GM23338 (cell line): ENCODE measurements at regions not wholly inside any gene's neighbourhood (a gene's known extent, or its start where the extent isn't known, plus 50 kb on each side); places are given as distances from the start of the nearest gene placed in this dataset.

ENCODE experiments used
- ATAC-seq: fragments of 200-7000 bp; cut with Tn5 transposase; 3 replicates; pipeline ENCODE4 v1.9.1; 2020
- DNase-seq: peaks from one replicate; pipeline ENCODE4 v3.0.0-alpha.2; 2015; ENCODE audit warnings: low spot score
- H2AFZ ChIP-seq: fragments of 200-600 bp; sonication (generic); 2 replicates; pipeline ENCODE4 v1.8.0; 2016; ENCODE audit warnings: antibody characterized with exemption, mild to moderate bottlenecking, moderate library complexity
- H3F3A ChIP-seq: fragments of 200-600 bp; sonication (generic); replicated peaks from 2 replicates; pipeline ENCODE4 v1.8.0; 2017; ENCODE audit warnings: antibody characterized with exemption, mixed run types, low read depth
- H3K27ac ChIP-seq: fragments of 200-600 bp; sonication (generic); 2 replicates; pipeline ENCODE4 v1.6.1; 2016; ENCODE audit warnings: low read depth
- H3K27me3 ChIP-seq: fragments of 200-600 bp; sonication (generic); 2 replicates; pipeline ENCODE4 v1.8.0; 2016; ENCODE audit warnings: mild to moderate bottlenecking, mixed run types, moderate library complexity; ENCODE audit not compliant: insufficient read depth
- H3K36me3 ChIP-seq: fragments of 200-600 bp; sonication (generic); 2 replicates; pipeline ENCODE4 v1.8.0; 2016; ENCODE audit warnings: mild to moderate bottlenecking; ENCODE audit not compliant: insufficient read depth
- H3K4me1 ChIP-seq: fragments of 200-600 bp; sonication (generic); 2 replicates; pipeline ENCODE4 v1.8.0; 2016; ENCODE audit warnings: mild to moderate bottlenecking, moderate library complexity; ENCODE audit not compliant: insufficient read depth
- H3K4me2 ChIP-seq: fragments of 200-600 bp; sonication (generic); 2 replicates; pipeline ENCODE4 v1.7.1; 2017; ENCODE audit warnings: mixed run types
- H3K4me3 ChIP-seq: fragments of 200-600 bp; sonication (generic); 2 replicates; pipeline ENCODE4 v1.6.1; 2016; ENCODE audit warnings: mixed run types
- H3K79me2 ChIP-seq: fragments of 200-600 bp; sonication (generic); replicated peaks from 2 replicates; pipeline ENCODE4 v1.8.0; 2017; ENCODE audit warnings: mild to moderate bottlenecking; ENCODE audit not compliant: insufficient read depth
- H3K9me2 ChIP-seq: fragments of 200-600 bp; sonication (generic); 2 replicates; pipeline ENCODE4 v1.8.0; 2017; ENCODE audit not compliant: insufficient read depth
- H4K20me1 ChIP-seq: fragments of 200-600 bp; sonication (generic); replicated peaks from 2 replicates; pipeline ENCODE4 v1.8.0; 2017; ENCODE audit warnings: mild to moderate bottlenecking; ENCODE audit not compliant: insufficient read depth
- H3K27ac Mint-ChIP-seq: 2 replicates; pipeline ENCODE4 v1.8.0; 2020; ENCODE audit warnings: inconsistent platforms, mild to moderate bottlenecking, moderate library complexity, mixed read lengths
- H3K27me3 Mint-ChIP-seq: 3 replicates; pipeline ENCODE4 v1.8.0; 2022; ENCODE audit warnings: low read depth, mild to moderate bottlenecking, moderate library complexity, mixed read lengths, inconsistent platforms; ENCODE audit not compliant: insufficient read depth, poor library complexity
- H3K36me3 Mint-ChIP-seq: 3 replicates; pipeline ENCODE4 v1.8.0; 2021; ENCODE audit warnings: low read depth, mild to moderate bottlenecking, inconsistent platforms, moderate library complexity, mixed read lengths
- H3K4me1 Mint-ChIP-seq: 3 replicates; pipeline ENCODE4 v1.8.0; 2020; ENCODE audit warnings: mild to moderate bottlenecking, inconsistent platforms, mixed read lengths
- H3K4me3 Mint-ChIP-seq: 3 replicates; pipeline ENCODE4 v1.8.0; 2021; ENCODE audit warnings: moderate library complexity, mild to moderate bottlenecking, inconsistent platforms, mixed read lengths
- H3K9me3 Mint-ChIP-seq: 3 replicates; pipeline ENCODE4 v1.8.0; 2020; ENCODE audit warnings: moderate library complexity, mild to moderate bottlenecking, inconsistent platforms, mixed read lengths
- CREB1 ChIP-seq: fragments of 250-450 bp; sonication (Bioruptor Pico); IDR thresholded peaks from 2 replicates; pipeline ENCODE4 v1.5.0; 2020; ENCODE audit warnings: low read depth, mild to moderate bottlenecking, moderate library complexity
- CTCF ChIP-seq, 2 experiments: fragments of 200-600 bp in 1 of 2; sonication (generic) in 1 of 2; conservative IDR thresholded peaks; 2 replicates each; pipeline versions ENCODE4 v1.5.1 to v1.6.1; 2016 to 2017; ENCODE audit warnings: antibody characterized with exemption in 2 of 2, low read depth in 2 of 2, mild to moderate bottlenecking in 2 of 2, moderate library complexity in 1 of 2
- ETS1 ChIP-seq: IDR thresholded peaks from 2 replicates; pipeline ENCODE4 v1.6.1; 2016; ENCODE audit warnings: antibody characterized with exemption
- JUNB ChIP-seq: IDR thresholded peaks from one replicate; pipeline ENCODE4 v1.6.1; 2016; ENCODE audit warnings: antibody characterized with exemption; ENCODE audit not compliant: unreplicated experiment
- NANOG ChIP-seq: IDR thresholded peaks from 2 replicates; pipeline ENCODE4 v1.6.1; 2016; ENCODE audit warnings: antibody characterized with exemption, borderline replicate concordance
- STAT1 ChIP-seq: IDR thresholded peaks from one replicate; pipeline ENCODE4 v1.6.1; 2016; ENCODE audit warnings: antibody characterized with exemption; ENCODE audit not compliant: unreplicated experiment
- ZNF114 ChIP-seq: fragments of 250-450 bp; sonication (Bioruptor Pico); IDR thresholded peaks from 2 replicates; pipeline ENCODE4 v1.5.0; 2020; ENCODE audit warnings: mild to moderate bottlenecking, moderate library complexity
- ZNF331 ChIP-seq: fragments of 250-450 bp; sonication (Bioruptor Pico); IDR thresholded peaks from 2 replicates; pipeline ENCODE4 v1.5.0; 2020; ENCODE audit warnings: low read depth, mild to moderate bottlenecking, moderate library complexity
- TF ChIP-seq, protein P1 (sequence below): fragments of 250-450 bp; sonication (Bioruptor Pico); IDR thresholded peaks from 2 replicates; pipeline ENCODE4 v1.5.0; 2020; ENCODE audit warnings: mild to moderate bottlenecking, moderate library complexity
- TF ChIP-seq, protein P2 (sequence below): IDR thresholded peaks from one replicate; pipeline ENCODE4 v1.6.1; 2018; ENCODE audit warnings: antibody characterized with exemption; ENCODE audit not compliant: unreplicated experiment

GRCh38 chr9:25935188-25935587 lies 256.9 kb upstream of the TUSC1 start:
- no peak overlapping the region for H3K4me3 ChIP-seq
- Mint-ChIP-seq H3K9me3 (peaks cover 31% of the 10 kb centered on the region), H3K27ac (no peak overlapping the region), H3K36me3 (peaks cover 11% of the 10 kb centered on the region; the same call in 2 of the 3 replicates), H3K4me1 (no peaks in the 10 kb centered on the region), H3K4me3 (no peak overlapping the region), H3K27me3 (peaks cover 2% of the 10 kb centered on the region)
- H3K27ac ChIP-seq, result no peak overlapping the region
- no peaks in the 10 kb centered on the region for H3K27me3 ChIP-seq
- no peak overlapping the region for H3K4me2 ChIP-seq
- H3K36me3 ChIP-seq, result no peaks in the 10 kb centered on the region
- no peak for ATAC-seq
- TF ChIP-seq ZNF114 (CRISPR knock-in tag) (no peak), JUNB (no peak), NANOG (no peak), CREB1 (no peak)
- H3K9me2 ChIP-seq, result no peaks in the 10 kb centered on the region
- H3F3A ChIP-seq, result no peaks in the 10 kb centered on the region
- no peak overlapping the region for H2AFZ ChIP-seq
- no peaks in the 10 kb centered on the region for H3K79me2 ChIP-seq
- H4K20me1 ChIP-seq, result no peaks in the 10 kb centered on the region
- H3K4me1 ChIP-seq, result no peaks in the 10 kb centered on the region
- no peak for DNase-seq

DNA sequence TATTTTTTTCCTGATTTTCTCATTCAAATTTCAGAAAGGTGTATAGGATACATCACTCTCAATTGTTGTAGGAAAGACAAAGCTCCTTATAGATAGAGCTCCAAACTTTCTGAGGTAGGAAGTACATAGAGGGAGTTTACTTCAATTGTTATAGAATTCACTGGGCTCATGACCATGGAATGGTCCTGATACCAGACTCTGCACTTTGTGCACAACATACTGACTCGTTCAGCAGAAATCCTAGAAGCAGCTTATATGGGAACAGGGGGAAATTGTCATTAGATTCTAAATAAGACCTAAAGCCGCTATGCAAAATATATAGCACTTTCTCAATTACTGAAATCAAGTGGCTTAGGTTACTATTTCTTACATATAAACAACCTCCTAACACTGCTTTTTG lies 240.5 kb upstream of the TUSC1 start:
- Histone ChIP-seq H3K27ac (no peak overlapping the region), H3K79me2 (no peaks in the 10 kb centered on the region), H3K27me3 (no peaks in the 10 kb centered on the region), H3K9me2 (no peaks in the 10 kb centered on the region), H2AFZ (no peak overlapping the region), H3K36me3 (no peaks in the 10 kb centered on the region), H4K20me1 (no peaks in the 10 kb centered on the region), H3K4me1 (no peaks in the 10 kb centered on the region), H3K4me3 (no peak overlapping the region), H3K4me2 (no peak overlapping the region), H3F3A (no peaks in the 10 kb centered on the region)
- no peaks in the 10 kb centered on the region; the same call in 2 of the 3 replicates for H3K9me3 Mint-ChIP-seq
- DNase-seq (no peak), ATAC-seq (no peak)
- no peak overlapping the region for H3K4me3 Mint-ChIP-seq
- no peak overlapping the region for H3K27ac Mint-ChIP-seq
- 0 out of 3 replicates have a peak, but pooled peaks cover 3% of the 10 kb centered on the region for H3K36me3 Mint-ChIP-seq
- H3K4me1 Mint-ChIP-seq, result no peaks in the 10 kb centered on the region
- H3K27me3 Mint-ChIP-seq, result no peaks in the 10 kb centered on the region
- TF ChIP-seq, protein P1, sequence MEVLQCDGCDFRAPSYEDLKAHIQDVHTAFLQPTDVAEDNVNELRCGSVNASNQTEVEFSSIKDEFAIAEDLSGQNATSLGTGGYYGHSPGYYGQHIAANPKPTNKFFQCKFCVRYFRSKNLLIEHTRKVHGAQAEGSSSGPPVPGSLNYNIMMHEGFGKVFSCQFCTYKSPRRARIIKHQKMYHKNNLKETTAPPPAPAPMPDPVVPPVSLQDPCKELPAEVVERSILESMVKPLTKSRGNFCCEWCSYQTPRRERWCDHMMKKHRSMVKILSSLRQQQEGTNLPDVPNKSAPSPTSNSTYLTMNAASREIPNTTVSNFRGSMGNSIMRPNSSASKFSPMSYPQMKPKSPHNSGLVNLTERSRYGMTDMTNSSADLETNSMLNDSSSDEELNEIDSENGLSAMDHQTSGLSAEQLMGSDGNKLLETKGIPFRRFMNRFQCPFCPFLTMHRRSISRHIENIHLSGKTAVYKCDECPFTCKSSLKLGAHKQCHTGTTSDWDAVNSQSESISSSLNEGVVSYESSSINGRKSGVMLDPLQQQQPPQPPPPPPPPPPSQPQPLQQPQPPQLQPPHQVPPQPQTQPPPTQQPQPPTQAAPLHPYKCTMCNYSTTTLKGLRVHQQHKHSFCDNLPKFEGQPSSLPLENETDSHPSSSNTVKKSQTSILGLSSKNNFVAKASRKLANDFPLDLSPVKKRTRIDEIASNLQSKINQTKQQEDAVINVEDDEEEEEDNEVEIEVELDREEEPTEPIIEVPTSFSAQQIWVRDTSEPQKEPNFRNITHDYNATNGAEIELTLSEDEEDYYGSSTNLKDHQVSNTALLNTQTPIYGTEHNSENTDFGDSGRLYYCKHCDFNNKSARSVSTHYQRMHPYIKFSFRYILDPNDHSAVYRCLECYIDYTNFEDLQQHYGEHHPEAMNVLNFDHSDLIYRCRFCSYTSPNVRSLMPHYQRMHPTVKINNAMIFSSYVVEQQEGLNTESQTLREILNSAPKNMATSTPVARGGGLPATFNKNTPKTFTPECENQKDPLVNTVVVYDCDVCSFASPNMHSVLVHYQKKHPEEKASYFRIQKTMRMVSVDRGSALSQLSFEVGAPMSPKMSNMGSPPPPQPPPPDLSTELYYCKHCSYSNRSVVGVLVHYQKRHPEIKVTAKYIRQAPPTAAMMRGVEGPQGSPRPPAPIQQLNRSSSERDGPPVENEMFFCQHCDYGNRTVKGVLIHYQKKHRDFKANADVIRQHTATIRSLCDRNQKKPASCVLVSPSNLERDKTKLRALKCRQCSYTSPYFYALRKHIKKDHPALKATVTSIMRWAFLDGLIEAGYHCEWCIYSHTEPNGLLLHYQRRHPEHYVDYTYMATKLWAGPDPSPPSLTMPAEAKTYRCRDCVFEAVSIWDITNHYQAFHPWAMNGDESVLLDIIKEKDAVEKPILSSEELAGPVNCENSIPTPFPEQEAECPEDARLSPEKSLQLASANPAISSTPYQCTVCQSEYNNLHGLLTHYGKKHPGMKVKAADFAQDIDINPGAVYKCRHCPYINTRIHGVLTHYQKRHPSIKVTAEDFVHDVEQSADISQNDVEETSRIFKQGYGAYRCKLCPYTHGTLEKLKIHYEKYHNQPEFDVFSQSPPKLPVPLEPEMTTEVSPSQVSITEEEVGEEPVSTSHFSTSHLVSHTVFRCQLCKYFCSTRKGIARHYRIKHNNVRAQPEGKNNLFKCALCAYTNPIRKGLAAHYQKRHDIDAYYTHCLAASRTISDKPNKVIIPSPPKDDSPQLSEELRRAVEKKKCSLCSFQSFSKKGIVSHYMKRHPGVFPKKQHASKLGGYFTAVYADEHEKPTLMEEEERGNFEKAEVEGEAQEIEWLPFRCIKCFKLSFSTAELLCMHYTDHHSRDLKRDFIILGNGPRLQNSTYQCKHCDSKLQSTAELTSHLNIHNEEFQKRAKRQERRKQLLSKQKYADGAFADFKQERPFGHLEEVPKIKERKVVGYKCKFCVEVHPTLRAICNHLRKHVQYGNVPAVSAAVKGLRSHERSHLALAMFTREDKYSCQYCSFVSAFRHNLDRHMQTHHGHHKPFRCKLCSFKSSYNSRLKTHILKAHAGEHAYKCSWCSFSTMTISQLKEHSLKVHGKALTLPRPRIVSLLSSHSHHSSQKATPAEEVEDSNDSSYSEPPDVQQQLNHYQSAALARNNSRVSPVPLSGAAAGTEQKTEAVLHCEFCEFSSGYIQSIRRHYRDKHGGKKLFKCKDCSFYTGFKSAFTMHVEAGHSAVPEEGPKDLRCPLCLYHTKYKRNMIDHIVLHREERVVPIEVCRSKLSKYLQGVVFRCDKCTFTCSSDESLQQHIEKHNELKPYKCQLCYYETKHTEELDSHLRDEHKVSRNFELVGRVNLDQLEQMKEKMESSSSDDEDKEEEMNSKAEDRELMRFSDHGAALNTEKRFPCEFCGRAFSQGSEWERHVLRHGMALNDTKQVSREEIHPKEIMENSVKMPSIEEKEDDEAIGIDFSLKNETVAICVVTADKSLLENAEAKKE (CRISPR knock-in tag), result no peak
- TF ChIP-seq STAT1 (no peak), NANOG (no peak), ZNF114 (CRISPR knock-in tag) (no peak), CREB1 (no peak), CTCF (conservative IDR thresholded peaks at IDR 0.05; ENCODE audit: low read depth in 2 of 2) (no peak), JUNB (no peak), ETS1 (no peak), ZNF331 (CRISPR knock-in tag) (no peak)
- TF ChIP-seq, protein P2, sequence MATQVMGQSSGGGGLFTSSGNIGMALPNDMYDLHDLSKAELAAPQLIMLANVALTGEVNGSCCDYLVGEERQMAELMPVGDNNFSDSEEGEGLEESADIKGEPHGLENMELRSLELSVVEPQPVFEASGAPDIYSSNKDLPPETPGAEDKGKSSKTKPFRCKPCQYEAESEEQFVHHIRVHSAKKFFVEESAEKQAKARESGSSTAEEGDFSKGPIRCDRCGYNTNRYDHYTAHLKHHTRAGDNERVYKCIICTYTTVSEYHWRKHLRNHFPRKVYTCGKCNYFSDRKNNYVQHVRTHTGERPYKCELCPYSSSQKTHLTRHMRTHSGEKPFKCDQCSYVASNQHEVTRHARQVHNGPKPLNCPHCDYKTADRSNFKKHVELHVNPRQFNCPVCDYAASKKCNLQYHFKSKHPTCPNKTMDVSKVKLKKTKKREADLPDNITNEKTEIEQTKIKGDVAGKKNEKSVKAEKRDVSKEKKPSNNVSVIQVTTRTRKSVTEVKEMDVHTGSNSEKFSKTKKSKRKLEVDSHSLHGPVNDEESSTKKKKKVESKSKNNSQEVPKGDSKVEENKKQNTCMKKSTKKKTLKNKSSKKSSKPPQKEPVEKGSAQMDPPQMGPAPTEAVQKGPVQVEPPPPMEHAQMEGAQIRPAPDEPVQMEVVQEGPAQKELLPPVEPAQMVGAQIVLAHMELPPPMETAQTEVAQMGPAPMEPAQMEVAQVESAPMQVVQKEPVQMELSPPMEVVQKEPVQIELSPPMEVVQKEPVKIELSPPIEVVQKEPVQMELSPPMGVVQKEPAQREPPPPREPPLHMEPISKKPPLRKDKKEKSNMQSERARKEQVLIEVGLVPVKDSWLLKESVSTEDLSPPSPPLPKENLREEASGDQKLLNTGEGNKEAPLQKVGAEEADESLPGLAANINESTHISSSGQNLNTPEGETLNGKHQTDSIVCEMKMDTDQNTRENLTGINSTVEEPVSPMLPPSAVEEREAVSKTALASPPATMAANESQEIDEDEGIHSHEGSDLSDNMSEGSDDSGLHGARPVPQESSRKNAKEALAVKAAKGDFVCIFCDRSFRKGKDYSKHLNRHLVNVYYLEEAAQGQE, result no peak
